MM.1S (cell line): ENCODE measurements at regions not wholly inside any gene's neighbourhood (a gene's known extent, or its start where the extent isn't known, plus 50 kb on each side); places are given as distances from the start of the nearest gene placed in this dataset.

Source experiments
- EZH2 ChIP-seq: fragments of 300-600 bp; sonication (generic); optimal IDR thresholded peaks from 2 replicates; pipeline ENCODE3; 2017; ENCODE audit warnings: low read depth, mild to moderate bottlenecking, antibody characterized with exemption, low read length, mixed read lengths
- TF ChIP-seq, protein P1 (sequence below): fragments of 300-600 bp; sonication (generic); IDR thresholded peaks from 2 replicates; pipeline ENCODE4 v1.5.1; 2016; ENCODE audit warnings: antibody characterized with exemption, low read length, mixed read lengths

DNA sequence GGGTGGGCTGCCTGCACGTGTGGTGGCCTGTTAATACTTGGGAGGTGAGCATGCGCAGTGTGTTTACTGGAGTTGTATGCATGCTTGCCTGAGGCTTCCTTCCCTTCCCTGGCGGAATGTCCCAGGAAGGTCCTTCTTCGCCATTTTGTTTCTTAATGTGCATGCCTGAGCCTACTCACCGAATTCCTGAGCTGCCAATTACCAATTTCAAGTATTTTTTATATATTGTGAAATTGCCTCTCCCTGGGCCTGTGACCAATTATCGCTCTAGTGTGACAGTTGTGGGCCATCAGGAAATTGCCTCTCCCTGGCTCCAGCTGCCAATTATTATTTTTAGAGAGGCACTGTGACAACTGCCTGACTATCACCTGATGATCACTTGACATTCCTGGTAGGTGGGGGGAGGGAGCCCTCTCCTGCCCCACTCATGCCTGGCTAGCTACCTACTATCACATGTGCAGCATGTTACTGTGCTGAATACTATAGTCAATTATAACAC, 70.0 kb downstream of the FAM50B start:
- TF ChIP-seq, protein P1, sequence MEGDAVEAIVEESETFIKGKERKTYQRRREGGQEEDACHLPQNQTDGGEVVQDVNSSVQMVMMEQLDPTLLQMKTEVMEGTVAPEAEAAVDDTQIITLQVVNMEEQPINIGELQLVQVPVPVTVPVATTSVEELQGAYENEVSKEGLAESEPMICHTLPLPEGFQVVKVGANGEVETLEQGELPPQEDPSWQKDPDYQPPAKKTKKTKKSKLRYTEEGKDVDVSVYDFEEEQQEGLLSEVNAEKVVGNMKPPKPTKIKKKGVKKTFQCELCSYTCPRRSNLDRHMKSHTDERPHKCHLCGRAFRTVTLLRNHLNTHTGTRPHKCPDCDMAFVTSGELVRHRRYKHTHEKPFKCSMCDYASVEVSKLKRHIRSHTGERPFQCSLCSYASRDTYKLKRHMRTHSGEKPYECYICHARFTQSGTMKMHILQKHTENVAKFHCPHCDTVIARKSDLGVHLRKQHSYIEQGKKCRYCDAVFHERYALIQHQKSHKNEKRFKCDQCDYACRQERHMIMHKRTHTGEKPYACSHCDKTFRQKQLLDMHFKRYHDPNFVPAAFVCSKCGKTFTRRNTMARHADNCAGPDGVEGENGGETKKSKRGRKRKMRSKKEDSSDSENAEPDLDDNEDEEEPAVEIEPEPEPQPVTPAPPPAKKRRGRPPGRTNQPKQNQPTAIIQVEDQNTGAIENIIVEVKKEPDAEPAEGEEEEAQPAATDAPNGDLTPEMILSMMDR, result no peak
- no peak for TF ChIP-seq EZH2
